ENCODE measurements at regions not wholly inside any gene's neighbourhood (a gene's known extent, or its start where the extent isn't known, plus 50 kb on each side); places are given as distances from the start of the nearest gene placed in this dataset.
"Not testable (repeated sequence)": the region's sequence is repeated elsewhere in the genome, so short reads cannot be mapped to it uniquely, and the experiment has no call there.

DNA sequence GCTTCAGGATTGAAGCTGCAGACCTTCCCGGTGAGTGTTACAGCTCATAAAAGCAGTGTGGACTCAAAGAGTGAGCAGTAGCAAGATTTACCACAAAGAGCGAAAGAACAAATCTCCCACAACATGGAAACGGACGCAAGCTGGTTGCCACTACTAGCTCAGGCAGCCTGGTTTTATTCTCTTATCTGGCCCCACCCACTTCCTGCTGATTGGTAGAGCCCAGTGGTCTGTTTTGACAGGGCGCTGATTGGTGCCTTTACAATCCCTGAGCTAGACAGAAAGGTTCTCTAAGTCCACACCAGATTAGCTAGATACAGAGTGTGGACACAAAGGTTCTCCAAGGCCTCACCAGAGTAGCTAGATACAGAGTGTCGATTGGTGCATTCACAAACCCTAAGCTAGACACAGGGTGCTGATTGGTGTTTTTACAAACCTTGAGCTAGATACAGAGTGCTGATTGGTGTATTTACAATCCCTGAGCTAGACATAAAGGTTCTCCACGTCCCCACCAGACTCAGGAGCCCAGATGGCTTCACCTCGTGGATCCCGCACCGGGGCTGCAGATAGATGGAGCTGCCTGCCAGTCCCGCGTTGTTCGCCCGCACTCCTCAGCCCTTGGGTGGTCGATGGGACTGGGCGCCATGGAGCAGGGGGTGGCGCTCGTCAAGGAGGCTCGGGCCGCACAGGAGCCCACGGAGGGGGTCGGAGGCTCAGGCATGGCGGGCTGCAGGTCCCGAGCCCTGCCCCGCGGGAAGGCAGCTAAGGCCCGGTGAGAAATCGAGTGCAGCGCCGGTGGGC lies 111.7 kb downstream of the NAB1 start:
- TF ChIP-seq, protein P1, sequence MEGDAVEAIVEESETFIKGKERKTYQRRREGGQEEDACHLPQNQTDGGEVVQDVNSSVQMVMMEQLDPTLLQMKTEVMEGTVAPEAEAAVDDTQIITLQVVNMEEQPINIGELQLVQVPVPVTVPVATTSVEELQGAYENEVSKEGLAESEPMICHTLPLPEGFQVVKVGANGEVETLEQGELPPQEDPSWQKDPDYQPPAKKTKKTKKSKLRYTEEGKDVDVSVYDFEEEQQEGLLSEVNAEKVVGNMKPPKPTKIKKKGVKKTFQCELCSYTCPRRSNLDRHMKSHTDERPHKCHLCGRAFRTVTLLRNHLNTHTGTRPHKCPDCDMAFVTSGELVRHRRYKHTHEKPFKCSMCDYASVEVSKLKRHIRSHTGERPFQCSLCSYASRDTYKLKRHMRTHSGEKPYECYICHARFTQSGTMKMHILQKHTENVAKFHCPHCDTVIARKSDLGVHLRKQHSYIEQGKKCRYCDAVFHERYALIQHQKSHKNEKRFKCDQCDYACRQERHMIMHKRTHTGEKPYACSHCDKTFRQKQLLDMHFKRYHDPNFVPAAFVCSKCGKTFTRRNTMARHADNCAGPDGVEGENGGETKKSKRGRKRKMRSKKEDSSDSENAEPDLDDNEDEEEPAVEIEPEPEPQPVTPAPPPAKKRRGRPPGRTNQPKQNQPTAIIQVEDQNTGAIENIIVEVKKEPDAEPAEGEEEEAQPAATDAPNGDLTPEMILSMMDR (IDR thresholded peaks at IDR 0.05): not testable (repeated sequence)
- not testable (repeated sequence) for TF ChIP-seq POLR2A (IDR thresholded peaks at IDR 0.05)
